CD4-positive, alpha-beta T cell (primary cell): ENCODE measurements at regions not wholly inside any gene's neighbourhood (a gene's known extent, or its start where the extent isn't known, plus 50 kb on each side); places are given as distances from the start of the nearest gene placed in this dataset.

Experiments
- ATAC-seq: fragments of 200-7000 bp; cut with Tn5 transposase; one replicate; pipeline ENCODE4 v1.10.0; 2022; ENCODE audit warnings: mild to moderate bottlenecking; ENCODE audit not compliant: poor library complexity
- CTCF ChIA-PET: fragments of 350-600 bp; sonication (Branson Sonifier 250); formaldehyde crosslinking; loops from one replicate; lab custom pipeline; 2021; ENCODE audit warnings: antibody characterized with exemption, inconsistent platforms; lab: Charles Lee
- POLR2A ChIA-PET: fragments of 350-600 bp; sonication (Branson Sonifier 250); formaldehyde crosslinking; loops from one replicate; lab custom pipeline; 2021; ENCODE audit warnings: antibody characterized with exemption, inconsistent platforms; lab: Charles Lee
- DNase-seq, 14 experiments: peaks; one replicate each; pipeline ENCODE4 v3.0.0-alpha.2; 2013 to 2020; ENCODE audit warnings: mixed read lengths in 2 of 14
- H3K27ac ChIP-seq, 2 donors: one replicate each; pipeline versions ENCODE4 v1.5.1 to v1.7.0; 2013; ENCODE audit warnings: low read length in 2 of 2, low read depth in 1 of 2, mild to moderate bottlenecking in 1 of 2
- H3K27me3 ChIP-seq, 2 experiments: 1 replicate in 1 of 2; 2 replicates in 1 of 2; pipeline versions ENCODE4 v1.6.1 to v1.7.0; 2013; ENCODE audit warnings: low read length in 2 of 2, control low read depth in 1 of 2, mild to moderate bottlenecking in 1 of 2, moderate library complexity in 1 of 2; ENCODE audit not compliant: insufficient read depth in 2 of 2, control insufficient read depth in 1 of 2
- H3K36me3 ChIP-seq: one replicate; pipeline ENCODE4 v1.6.1; 2013; ENCODE audit warnings: low read length, control low read depth; ENCODE audit not compliant: insufficient read depth
- H3K4me1 ChIP-seq: one replicate; pipeline ENCODE4 v1.6.1; 2013; ENCODE audit warnings: low read length, control low read depth; ENCODE audit not compliant: insufficient read depth
- H3K4me3 ChIP-seq: one replicate; pipeline ENCODE4 v1.5.1; 2013; ENCODE audit warnings: mild to moderate bottlenecking, low read length, moderate library complexity
- H3K9me3 ChIP-seq, 2 experiments: 1 replicate in 1 of 2; 2 replicates in 1 of 2; pipeline versions ENCODE4 v1.6.1 to v1.7.0; 2013; ENCODE audit warnings: low read length in 2 of 2, mild to moderate bottlenecking in 2 of 2, control low read depth in 1 of 2, moderate library complexity in 1 of 2; ENCODE audit not compliant: control insufficient read depth in 1 of 2, insufficient read depth in 1 of 2
- H3K27ac Mint-ChIP-seq: one replicate; pipeline ENCODE4 v1.8.0; 2020; ENCODE audit warnings: mixed read lengths
- H3K27me3 Mint-ChIP-seq: one replicate; pipeline ENCODE4 v1.8.0; 2021; ENCODE audit warnings: mixed read lengths
- H3K36me3 Mint-ChIP-seq: one replicate; pipeline ENCODE4 v1.8.0; 2021; ENCODE audit warnings: low read depth, mixed read lengths
- H3K4me1 Mint-ChIP-seq: one replicate; pipeline ENCODE4 v1.8.0; 2021; ENCODE audit warnings: low read depth, mixed read lengths
- H3K4me3 Mint-ChIP-seq: one replicate; pipeline ENCODE4 v1.8.0; 2020; ENCODE audit warnings: mild to moderate bottlenecking, mixed read lengths
- H3K9me3 Mint-ChIP-seq: one replicate; pipeline ENCODE4 v1.8.0; 2020; ENCODE audit warnings: mixed read lengths
- intact Hi-C, 2 experiments: fragments of 100-400 bp; cut with DNase I in 1 of 2; cut with micrococcal nuclease in 1 of 2; formaldehyde crosslinking; loops; one replicate each; pipeline versions ENCODE4 v1.15.1 to v1.9.0; 2023 to 2025; cut with DNase I, micrococcal nuclease
- TF ChIP-seq, protein P1 (sequence below): fragments of 200-600 bp; IDR thresholded peaks from one replicate; pipeline ENCODE4 v1.8.0; 2022; ENCODE audit warnings: antibody characterized with exemption, mild to moderate bottlenecking

DNA sequence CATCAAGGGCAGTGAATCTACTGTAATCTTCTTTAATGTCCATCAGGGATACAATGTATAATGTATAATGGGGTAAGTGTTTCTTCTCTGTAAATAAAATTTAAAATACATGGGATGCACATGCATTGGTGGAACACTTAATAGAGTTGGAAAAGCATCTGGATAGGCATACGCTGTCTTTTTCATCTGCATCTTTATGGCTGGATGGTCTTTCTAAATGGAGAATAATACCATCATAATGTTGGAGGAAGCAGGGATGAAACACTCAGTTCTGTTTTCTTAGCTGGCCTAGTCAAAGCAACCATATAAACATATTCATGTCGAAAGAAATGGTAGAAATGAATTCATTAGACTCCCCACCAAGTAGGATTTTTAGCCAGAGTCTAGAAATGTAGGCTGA lies 202.8 kb downstream of the CDCA7 start:
- Mint-ChIP-seq H3K9me3 (peaks cover 4% of the 10 kb centered on the region), H3K4me1 (no peaks in the 10 kb centered on the region), H3K36me3 (no peaks in the 10 kb centered on the region), H3K27me3 (peaks cover 27% of the 10 kb centered on the region), H3K4me3 (no peak overlapping the region), H3K27ac (no peak overlapping the region)
- TF ChIP-seq, protein P1, sequence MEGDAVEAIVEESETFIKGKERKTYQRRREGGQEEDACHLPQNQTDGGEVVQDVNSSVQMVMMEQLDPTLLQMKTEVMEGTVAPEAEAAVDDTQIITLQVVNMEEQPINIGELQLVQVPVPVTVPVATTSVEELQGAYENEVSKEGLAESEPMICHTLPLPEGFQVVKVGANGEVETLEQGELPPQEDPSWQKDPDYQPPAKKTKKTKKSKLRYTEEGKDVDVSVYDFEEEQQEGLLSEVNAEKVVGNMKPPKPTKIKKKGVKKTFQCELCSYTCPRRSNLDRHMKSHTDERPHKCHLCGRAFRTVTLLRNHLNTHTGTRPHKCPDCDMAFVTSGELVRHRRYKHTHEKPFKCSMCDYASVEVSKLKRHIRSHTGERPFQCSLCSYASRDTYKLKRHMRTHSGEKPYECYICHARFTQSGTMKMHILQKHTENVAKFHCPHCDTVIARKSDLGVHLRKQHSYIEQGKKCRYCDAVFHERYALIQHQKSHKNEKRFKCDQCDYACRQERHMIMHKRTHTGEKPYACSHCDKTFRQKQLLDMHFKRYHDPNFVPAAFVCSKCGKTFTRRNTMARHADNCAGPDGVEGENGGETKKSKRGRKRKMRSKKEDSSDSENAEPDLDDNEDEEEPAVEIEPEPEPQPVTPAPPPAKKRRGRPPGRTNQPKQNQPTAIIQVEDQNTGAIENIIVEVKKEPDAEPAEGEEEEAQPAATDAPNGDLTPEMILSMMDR: no peak
- no peak overlapping the region for H3K4me3 ChIP-seq
- CTCF ChIA-PET: no interaction called here
- intact Hi-C loops: no loop called here
- peaks cover 5% of the 10 kb centered on the region for H3K4me1 ChIP-seq
- H3K27me3 ChIP-seq: peaks cover 4 to 7% of the 10 kb centered on the region in 2 experiments
- no peaks in the 10 kb centered on the region for H3K9me3 ChIP-seq
- no peak overlapping the region for H3K27ac ChIP-seq
- POLR2A ChIA-PET: no interaction called here
- no peak for DNase-seq
- no peak for ATAC-seq
- H3K36me3 ChIP-seq: no peaks in the 10 kb centered on the region

DNA sequence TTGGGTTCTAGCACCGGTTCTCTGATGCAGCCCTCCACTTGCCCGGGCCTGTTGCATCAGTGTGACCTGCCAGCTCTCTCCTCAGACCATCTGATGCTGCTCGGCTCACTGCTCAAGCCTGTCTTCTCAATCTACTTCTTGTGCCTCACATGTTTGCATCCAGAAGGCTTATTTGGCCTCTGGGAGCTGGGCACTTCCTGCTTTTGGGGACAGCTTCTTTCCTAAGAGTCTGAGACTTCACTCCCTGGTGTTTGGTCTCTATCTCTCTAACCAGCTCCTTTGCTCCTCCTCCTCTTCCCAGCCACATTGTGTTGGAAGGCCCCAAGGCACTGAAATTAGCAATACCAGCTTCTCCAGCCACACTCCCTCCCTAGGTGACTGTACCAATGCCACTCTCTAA lies 212.8 kb downstream of the CDCA7 start:
- TF ChIP-seq, protein P1: no peak
- H3K27me3 Mint-ChIP-seq: peaks cover 52% of the 10 kb centered on the region
- H3K4me1 Mint-ChIP-seq: no peaks in the 10 kb centered on the region
- Histone ChIP-seq H3K4me3 (no peak overlapping the region), H3K27ac (no peak overlapping the region), H3K9me3 (no peaks in the 10 kb centered on the region), H3K4me1 (no peaks in the 10 kb centered on the region), H3K36me3 (no peaks in the 10 kb centered on the region), H3K27me3 (peaks cover 3 to 5% of the 10 kb centered on the region in 2 experiments)
- peaks cover 3% of the 10 kb centered on the region for H3K9me3 Mint-ChIP-seq
- CTCF ChIA-PET: no interaction called here
- H3K4me3 Mint-ChIP-seq: no peak overlapping the region
- intact Hi-C loops: no loop called here
- no peak overlapping the region for H3K27ac Mint-ChIP-seq
- POLR2A ChIA-PET: no interaction called here
- ATAC-seq: no peak
- H3K36me3 Mint-ChIP-seq: no peaks in the 10 kb centered on the region
- no peak for DNase-seq

DNA sequence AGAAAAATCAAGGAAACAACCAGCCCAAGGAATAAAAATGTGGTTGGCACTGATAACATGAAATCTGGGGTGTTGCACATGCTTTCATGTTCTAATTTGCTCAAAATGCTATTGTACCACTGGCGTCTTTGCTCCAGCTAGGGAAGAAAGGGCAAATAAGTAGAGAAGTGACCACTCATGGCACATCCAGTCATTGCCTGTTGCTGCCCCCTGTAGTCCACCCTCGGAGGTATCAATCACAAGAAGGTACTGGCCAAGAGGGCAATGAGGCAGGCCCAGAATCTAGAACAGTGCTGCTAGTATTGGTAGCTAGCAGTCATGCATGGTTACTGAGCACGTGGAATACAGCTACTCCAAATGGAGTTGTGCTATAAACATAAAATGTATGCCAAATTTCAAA lies 213.4 kb downstream of the CDCA7 start:
- Mint-ChIP-seq H3K9me3 (no peaks in the 10 kb centered on the region), H3K27ac (no peak overlapping the region), H3K4me1 (no peaks in the 10 kb centered on the region), H3K36me3 (no peaks in the 10 kb centered on the region), H3K4me3 (no peak overlapping the region), H3K27me3 (peaks cover 47% of the 10 kb centered on the region)
- Histone ChIP-seq H3K4me3 (no peak overlapping the region), H3K36me3 (no peaks in the 10 kb centered on the region), H3K27me3 (peaks cover 3 to 5% of the 10 kb centered on the region in 2 experiments), H3K9me3 (no peaks in the 10 kb centered on the region), H3K4me1 (no peaks in the 10 kb centered on the region), H3K27ac (no peak overlapping the region)
- ChIA-PET POLR2A (no interaction called here), CTCF (no interaction called here)
- no peak for ATAC-seq
- no peak for DNase-seq
- intact Hi-C loops: no loop called here
- TF ChIP-seq, protein P1: no peak
